WTC11 (cell line): ENCODE measurements at regions not wholly inside any gene's neighbourhood (a gene's known extent, or its start where the extent isn't known, plus 50 kb on each side); places are given as distances from the start of the nearest gene placed in this dataset.

Experiments used
- CREB1 ChIP-seq: sonication (generic); formaldehyde crosslinking; IDR thresholded peaks from 2 replicates; pipeline ENCODE4 v1.8.0; 2023; ENCODE audit warnings: mild to moderate bottlenecking, missing genetic modification reagents
- CTCF ChIP-seq: fragments of 200-600 bp; IDR thresholded peaks from 2 replicates; pipeline ENCODE4 v1.8.0; 2022; ENCODE audit warnings: antibody characterized with exemption
- E2F5 ChIP-seq: sonication (generic); formaldehyde crosslinking; IDR thresholded peaks from 2 replicates; pipeline ENCODE4 v1.8.1; 2022; ENCODE audit warnings: mild to moderate bottlenecking, moderate library complexity, missing genetic modification reagents
- ESRRA ChIP-seq: sonication (generic); formaldehyde crosslinking; IDR thresholded peaks from 2 replicates; pipeline ENCODE4 v1.8.1; 2022; ENCODE audit warnings: mild to moderate bottlenecking, missing genetic modification reagents, borderline replicate concordance
- HMGA2 ChIP-seq: fragments of 250-450 bp; sonication (Bioruptor Pico); IDR thresholded peaks from 2 replicates; pipeline ENCODE4 v1.4.0; 2021; ENCODE audit warnings: mild to moderate bottlenecking, moderate library complexity
- HMGXB4 ChIP-seq: sonication (generic); formaldehyde crosslinking; IDR thresholded peaks from 2 replicates; pipeline ENCODE4 v1.8.1; 2023; ENCODE audit warnings: mild to moderate bottlenecking, moderate library complexity, missing genetic modification reagents
- IRF1 ChIP-seq: sonication (generic); formaldehyde crosslinking; IDR thresholded peaks from 2 replicates; pipeline ENCODE4 v1.8.0; 2023; ENCODE audit warnings: missing genetic modification reagents
- JUN ChIP-seq: sonication (generic); formaldehyde crosslinking; IDR thresholded peaks from 2 replicates; pipeline ENCODE4 v1.8.0; 2023; ENCODE audit warnings: mild to moderate bottlenecking, missing genetic modification reagents
- MAX ChIP-seq: sonication (generic); formaldehyde crosslinking; IDR thresholded peaks from 2 replicates; pipeline ENCODE4 v1.8.0; 2022; ENCODE audit warnings: mild to moderate bottlenecking, missing genetic modification reagents
- NR3C1 ChIP-seq: sonication (generic); formaldehyde crosslinking; conservative IDR thresholded peaks from 2 replicates; pipeline ENCODE4 v1.8.1; 2023; ENCODE audit warnings: low read depth, mild to moderate bottlenecking, missing genetic modification reagents
- RELA ChIP-seq: sonication (generic); formaldehyde crosslinking; IDR thresholded peaks from 2 replicates; pipeline ENCODE4 v1.8.1; 2022; ENCODE audit warnings: missing genetic modification reagents, mild to moderate bottlenecking, borderline replicate concordance
- TEAD4 ChIP-seq: sonication (generic); formaldehyde crosslinking; IDR thresholded peaks from 2 replicates; pipeline ENCODE4 v1.8.0; 2022; ENCODE audit warnings: mild to moderate bottlenecking, missing genetic modification reagents
- USF2 ChIP-seq: sonication (generic); formaldehyde crosslinking; IDR thresholded peaks from 2 replicates; pipeline ENCODE4 v1.8.1; 2023; ENCODE audit warnings: mild to moderate bottlenecking, missing genetic modification reagents, moderate library complexity
- ZNF263 ChIP-seq: sonication (generic); formaldehyde crosslinking; IDR thresholded peaks from 2 replicates; pipeline ENCODE4 v1.8.1; 2022; ENCODE audit warnings: low read depth, mild to moderate bottlenecking, moderate library complexity, missing genetic modification reagents

GRCh38 chr4:8672486-8672885 is 79.9 kb downstream of the CPZ start:
- no peak for TF ChIP-seq USF2
- no peak for TF ChIP-seq CTCF
- no peak for TF ChIP-seq ZNF263 (CRISPR knock-in tag)
- no peak for TF ChIP-seq E2F5 (CRISPR knock-in tag)
- TF ChIP-seq MAX: no peak
- TF ChIP-seq NR3C1 (CRISPR knock-in tag): no peak
- no peak for TF ChIP-seq HMGA2 (CRISPR knock-in tag)
- TF ChIP-seq TEAD4 (CRISPR knock-in tag): no peak
- no peak for TF ChIP-seq ESRRA (CRISPR knock-in tag)
- TF ChIP-seq IRF1 (CRISPR knock-in tag): no peak
- no peak for TF ChIP-seq RELA (CRISPR knock-in tag)
- no peak for TF ChIP-seq CREB1 (CRISPR knock-in tag)
- TF ChIP-seq HMGXB4 (CRISPR knock-in tag): no peak
- TF ChIP-seq JUN (CRISPR knock-in tag): no peak
